Tongue (tissue), 1 donor: ENCODE measurements at regions not wholly inside any gene's neighbourhood (a gene's known extent, or its start where the extent isn't known, plus 50 kb on each side); places are given as distances from the start of the nearest gene placed in this dataset.

ENCODE experiments used
- DNase-seq: peaks from one replicate; pipeline ENCODE4 v3.0.0-alpha.2; 2015

DNA sequence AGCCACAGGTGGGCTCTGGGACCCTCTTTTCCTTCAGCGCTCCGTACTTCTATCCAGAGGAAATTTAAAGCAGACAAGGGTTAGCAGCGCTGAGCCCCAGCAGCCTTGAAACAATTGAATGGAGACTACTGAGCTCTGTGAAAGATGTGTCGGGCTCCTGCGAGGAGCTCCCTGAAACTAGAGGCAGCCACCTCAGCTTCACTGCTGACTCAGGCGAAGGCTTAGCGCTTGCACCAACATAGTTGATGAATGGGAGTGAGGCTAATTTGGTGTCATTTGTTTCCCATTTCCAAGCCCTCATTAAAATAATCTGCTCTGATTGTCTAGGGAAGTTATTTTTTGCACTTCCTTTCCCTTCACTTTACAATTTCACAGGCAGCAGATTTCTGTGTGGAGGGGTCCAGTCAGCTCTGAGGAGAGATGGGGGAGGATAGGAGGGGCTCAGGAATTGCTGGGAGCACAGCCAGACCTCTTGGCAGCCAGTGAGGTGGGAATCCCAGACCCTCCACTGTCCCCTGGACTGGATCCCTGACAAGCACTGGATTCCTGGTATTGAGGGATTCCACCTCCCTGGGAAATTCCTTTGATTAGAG lies 398.9 kb upstream of the PLXNA2 start:
- DNase-seq = peak; percentile 41

DNA sequence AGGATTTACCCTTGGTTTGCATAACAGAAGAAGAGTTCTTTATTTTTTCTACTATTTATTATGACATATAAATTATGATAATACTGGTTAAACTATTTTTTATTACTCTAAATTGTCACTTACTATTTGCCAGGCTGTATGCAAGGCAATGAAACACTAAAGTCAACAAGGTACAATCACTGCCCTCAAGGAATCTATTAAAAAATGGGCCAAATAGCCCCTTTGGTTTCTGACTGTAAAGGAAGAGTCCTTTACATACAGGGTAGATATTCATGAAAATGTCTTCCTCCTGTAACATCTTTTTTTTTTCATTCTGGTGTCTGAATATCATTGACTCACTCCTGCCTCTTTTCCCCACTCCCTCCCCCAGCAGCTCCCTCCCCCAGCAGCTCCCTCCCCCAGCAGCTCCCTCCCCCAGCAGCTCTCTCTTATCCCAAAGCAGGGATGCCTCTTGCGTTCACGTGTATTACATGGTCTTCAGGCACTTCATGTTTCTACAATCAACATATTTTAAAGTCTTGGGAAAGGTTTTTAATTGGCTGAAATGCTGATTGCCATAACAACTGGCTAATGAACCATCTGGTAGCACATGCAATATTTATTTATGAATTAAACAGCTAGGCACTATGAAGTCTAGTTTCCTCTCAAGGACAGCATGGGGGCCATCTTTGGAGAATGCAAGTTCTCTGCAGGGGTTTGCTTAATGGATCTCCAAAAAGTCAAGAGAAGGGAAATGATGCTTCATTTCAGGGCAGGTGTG lies 400.4 kb upstream of the PLXNA2 start:
- no peak for DNase-seq

DNA sequence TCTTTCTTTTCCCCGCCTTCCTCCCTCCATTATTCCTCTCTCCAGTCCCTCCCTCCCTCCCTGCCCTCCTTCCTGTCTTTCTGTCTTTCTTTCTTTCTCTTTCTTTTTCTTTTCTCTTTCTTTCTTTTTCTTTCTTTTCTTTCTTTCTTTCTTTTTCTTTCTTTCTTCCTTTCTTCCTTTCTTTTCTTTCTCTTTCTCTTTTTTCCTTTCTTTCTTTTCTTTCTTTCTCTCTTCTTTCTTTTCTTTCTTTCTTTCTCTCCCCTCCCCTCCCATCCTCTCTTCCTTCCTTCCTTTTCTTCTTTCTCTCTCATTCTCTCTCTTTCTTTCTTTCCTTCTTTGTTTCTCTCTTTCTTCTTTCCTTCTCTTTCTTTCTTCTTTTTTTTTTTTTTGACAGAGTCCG lies 402.2 kb upstream of the PLXNA2 start:
- DNase-seq = no peak

DNA sequence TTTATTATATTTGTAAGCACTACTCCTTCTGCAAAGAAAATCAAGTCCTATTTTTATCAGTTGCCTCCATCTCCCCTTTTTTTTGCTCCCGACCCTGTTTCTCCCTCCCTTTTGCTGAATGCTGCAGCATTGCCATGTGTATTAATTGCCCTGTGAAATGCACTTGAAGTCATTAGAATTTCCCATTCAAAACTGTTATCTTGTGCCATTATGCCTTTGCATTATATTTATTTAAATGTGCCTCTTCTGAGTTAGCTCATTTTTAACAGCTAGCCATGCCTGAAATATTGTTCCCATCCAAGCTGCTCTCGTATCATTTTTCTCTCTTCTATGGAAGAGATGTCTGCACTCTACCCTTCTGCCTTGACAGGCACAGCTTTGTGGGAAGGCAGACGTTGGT lies 404.0 kb upstream of the PLXNA2 start:
- DNase-seq = no peak

DNA sequence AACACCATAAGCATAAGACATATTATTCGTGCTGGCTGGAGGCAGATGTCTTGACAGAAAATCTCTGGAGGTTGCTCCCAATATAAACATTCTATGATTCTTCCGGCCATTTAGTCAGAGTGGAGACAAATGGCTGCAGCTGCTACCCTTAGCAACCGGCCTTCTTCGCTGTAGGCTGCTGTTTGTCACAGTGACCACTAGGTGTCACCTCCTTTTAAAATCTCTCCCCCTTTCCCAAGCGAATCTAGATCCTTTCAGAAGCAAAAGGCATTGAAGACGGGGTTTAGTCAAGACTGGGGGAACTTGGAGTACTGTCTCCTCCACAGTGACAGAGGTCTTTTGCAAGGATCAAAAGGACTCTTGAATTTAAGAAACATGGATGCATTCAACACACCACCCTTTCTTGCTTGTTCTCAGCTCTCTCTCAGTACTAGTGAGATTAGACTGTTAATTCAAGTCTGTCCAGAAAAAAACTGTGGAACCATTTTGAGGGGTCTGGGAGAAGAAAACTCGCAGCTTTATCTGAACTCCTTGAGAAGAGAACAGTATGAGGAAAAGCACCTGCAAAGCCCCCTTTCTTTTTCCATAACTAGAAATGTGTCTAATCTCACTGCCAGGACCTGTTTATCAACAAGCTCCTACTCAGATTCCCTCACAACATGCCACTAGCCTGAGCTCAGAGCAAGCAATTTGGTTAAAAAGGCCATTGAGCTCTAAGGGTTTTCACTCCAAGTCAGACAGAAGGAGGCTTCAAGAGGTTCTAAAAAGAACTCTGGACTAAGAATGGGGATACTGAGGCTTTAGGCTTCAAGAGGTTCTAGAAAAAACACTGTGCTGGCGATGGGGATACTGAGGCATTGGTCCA lies 408.3 kb upstream of the PLXNA2 start:
- peak; percentile 92 for DNase-seq

DNA sequence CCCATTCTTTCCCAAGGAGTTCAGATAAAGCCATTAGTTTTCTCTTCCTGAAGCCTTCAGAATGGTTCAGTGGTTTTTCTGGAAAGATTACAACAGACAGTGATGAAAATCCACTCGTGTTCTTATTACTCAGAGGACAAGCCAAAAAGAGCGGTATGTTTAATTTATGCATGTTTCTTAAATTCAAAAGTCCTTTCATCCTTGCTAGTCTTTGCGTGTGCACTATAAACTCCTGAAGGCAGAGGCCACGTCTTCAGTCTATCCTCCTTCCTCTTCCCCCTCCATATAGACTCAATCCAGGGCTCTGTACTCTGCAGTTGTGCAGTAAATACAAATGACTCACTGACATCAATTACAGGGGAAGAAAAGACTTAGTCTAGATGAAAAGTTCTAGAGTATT lies 409.2 kb upstream of the PLXNA2 start:
- no peak for DNase-seq

DNA sequence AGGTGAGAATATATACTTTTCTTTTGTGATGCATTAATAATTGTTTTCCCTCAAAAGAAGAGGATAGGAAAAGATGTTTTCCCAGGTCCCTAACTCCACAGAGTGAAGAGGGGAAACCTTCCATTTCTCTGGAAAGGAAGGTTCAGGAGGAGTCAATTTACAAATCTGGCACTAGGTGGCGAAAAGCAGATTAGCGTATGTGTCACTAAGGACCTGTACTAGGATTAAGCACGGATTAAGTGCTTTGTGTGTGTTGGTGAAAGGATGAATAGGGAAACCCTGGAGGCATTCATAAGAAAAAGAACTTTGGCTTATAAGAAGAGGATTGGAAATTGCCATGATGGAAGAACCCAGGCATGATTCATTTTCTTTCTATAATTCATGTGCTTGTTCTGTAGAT lies 410.1 kb upstream of the PLXNA2 start:
- DNase-seq = peak; percentile 30

DNA sequence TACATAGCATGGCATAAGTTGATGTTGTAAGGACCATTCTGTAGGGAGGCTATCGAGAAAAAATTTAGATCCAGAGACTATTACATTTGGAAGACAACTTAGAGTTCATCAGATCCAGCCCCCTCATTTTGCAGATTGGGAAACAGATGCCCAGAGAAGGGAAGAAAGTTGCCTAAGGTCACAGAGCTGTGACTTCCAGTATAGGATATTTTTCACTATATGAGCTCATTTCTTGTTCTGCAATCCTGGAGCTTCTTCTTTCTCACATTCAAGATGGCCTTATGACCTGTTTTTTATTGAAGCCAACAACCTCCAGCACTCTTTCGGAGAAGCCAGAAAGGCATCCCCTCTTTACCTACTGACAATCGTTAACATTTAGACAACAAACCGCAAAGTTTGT lies 421.8 kb upstream of the PLXNA2 start:
- no peak for DNase-seq

DNA sequence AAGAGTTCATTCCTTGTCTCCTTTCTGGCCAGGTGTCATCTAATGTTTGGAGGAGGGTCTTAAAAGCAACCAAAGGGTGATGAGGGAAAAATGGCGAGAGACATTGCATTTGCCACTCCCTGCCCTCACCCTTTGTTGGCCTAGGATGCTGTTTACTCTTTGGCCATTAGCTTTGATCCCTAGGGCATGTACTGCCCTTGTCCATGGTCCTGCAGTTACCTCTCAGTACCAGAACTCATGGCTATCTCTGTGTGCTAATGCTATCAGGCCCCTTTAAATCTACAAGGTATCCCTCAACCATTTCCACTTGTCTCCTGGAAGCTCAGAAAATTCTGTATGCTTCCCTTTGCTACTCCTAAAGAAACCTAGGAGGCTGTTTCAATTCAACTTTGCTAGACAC lies 424.8 kb upstream of the PLXNA2 start:
- DNase-seq = peak; percentile 34

DNA sequence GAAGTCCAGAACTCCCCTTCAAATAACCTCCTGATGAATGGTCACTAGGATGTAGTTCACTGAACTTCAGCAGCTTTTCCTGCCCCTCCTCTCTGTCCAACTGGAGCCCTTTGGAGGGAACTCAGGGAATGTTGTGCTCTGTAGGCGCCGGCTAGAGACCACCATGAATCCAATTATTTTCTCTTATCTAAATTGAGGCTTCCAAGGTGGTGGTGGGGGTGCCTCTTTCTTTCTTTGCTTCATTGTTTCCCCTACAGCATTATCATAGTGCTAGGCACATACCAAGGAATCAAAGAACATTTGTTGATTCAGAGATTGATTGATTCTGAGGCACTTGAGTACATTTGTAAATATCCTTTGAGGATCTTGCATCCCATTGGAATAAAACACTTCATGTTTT lies 426.6 kb upstream of the PLXNA2 start:
- DNase-seq = no peak

DNA sequence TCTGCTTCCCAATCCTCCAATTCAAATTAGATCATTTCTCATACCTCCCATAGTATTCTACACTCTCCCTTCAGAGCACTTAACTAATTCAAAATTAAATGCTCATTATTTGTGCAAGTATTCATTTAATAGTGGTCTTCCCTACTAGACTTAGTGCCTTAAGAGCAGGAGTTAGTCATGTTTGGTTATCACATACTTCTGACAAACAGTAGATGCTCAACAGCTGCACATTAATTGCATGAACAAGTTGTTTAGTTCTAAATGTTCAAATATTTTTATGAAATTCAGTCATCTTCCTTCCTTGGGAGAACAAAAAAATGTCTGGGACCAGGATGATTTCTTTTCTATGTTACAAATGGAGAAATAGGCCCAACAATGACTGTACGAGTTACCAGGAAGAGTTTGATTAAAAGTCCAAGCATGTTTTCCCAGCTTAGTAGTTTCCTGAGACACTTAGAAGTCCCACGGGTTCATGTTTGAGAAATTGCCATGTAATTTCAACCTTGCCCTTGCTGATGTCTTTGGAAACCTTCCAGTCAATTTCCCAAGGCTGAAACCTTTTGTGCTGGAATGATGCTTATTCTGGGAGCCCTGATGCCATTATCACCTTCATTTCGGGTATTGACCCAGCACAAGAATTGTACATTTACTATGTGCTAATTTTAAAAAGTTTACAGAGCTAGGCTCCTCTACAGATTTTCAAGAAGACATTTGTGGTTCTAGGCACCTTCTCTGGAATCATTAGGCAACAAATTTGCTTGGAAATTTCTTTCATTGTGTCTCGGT lies 437.9 kb upstream of the PLXNA2 start:
- DNase-seq = peak; percentile 5

DNA sequence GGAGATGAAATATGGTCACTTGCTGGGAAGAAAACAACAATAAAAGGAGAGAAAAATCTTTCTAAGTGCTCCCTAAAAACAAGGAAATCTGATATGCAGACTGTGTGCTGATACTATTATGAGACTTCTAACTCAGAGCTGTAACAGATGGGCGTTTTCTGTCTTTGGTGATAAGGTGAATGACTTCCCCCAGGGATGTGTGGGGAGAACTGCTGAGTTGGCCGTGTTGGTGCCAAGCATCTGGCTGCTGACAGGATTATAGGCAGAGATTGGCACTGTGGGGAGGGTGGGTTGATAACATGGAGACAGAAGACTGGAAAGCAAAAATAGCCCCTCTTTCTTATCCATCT lies 438.5 kb upstream of the PLXNA2 start:
- DNase-seq = no peak

DNA sequence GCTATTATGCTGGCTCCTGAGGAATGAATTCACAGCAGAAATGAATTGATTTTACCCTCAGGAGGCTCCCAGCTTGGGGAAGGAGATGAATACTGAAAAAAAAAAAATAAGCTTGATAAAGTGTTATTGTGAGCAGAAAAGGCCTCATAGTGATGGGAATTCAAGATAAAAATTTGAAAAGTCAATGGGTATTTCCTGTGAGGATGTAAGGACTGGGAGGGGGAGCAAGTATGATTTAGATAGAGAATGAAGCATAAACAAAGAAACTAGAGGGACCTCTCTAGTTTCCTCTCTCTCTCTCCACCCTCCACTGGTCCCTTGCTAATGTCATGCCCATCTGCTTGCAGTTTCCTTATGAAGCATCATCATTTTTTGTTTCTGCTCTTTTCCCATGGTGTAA lies 439.0 kb upstream of the PLXNA2 start:
- DNase-seq = no peak

DNA sequence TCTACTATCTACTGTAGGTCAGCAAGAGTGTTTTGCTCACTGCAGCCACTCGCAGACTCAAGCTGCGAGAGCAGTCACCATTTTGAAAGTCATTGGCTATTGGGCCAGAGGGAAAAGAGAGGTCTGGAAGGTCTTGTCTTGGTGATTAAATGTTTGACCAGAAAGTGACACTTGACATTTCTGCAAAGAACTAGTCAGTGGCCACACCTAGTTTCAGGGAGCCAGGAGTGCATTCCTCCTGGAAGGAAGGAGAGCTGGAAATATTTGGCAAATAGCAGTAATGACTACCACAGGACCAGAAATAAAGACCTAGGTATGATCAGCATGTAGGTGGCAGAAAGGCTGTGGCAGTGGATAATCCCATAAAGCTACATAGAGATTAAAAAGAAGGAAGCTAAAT lies 440.0 kb upstream of the PLXNA2 start:
- no peak for DNase-seq

DNA sequence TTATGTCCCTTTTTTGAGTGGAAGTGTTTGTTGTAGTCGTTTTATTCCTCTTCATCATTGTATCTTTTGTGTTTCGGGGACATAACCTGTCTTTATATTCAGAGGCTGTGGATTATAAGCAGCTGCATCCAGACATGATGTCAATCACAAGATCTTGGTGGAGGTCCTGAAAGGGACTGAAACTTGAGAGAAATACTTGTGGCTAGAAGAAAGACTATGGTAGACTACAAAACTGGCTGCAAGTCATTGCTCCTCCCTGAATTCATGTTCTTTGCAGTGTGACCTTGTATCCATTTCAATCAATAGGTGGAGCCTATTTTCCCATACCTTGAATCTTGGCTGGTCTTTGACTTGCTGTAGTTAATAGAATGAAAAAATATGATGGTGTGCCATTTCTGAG lies 442.4 kb upstream of the PLXNA2 start:
- DNase-seq = no peak

DNA sequence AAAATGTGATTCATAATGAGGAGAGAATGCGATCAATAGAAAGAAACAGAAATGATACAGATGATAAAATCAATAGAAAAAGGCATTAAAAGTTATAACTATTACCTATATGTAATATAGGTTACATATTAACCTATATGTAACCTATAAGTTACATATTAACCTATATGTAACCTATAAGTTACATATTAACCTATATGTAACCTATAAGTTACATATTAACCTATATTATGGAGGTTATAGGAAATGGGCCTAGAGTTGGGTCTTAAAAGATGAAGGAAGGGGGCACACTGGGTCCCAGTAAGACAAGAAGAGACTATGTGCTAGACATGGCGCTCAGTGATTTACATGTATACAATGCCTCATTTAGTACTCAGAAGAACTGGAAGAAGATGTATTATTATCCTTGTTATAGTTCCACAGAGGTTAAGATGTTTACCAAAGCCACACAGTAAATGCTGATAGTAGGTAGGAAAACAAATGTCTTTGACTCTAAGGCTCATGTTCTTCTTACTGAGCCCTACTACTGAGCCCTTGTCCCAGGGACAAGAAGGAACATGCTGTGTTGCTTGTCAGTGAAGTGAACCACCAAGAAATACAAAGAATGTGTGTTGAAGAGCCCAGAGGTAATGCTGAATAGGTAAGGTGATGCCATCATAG lies 444.6 kb upstream of the PLXNA2 start:
- no peak for DNase-seq

DNA sequence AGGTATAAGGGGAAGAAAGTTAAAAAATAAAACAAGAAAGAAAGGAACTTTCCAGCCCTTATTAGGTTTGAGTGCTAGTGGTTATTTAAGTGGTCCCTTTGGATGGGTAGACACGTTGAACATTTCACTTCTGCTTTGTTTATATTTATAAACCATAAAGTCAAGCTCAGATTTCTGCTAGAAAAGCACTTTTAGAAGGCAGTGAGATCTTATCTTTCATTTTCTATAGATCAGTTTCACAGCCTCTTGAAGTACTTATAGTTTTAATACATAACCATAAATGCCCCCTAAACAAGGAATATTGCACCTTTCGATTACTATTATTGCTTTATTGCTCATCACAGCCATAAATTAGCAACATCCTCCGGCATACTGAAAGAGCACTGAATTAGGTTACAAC lies 446.8 kb upstream of the PLXNA2 start:
- no peak for DNase-seq

DNA sequence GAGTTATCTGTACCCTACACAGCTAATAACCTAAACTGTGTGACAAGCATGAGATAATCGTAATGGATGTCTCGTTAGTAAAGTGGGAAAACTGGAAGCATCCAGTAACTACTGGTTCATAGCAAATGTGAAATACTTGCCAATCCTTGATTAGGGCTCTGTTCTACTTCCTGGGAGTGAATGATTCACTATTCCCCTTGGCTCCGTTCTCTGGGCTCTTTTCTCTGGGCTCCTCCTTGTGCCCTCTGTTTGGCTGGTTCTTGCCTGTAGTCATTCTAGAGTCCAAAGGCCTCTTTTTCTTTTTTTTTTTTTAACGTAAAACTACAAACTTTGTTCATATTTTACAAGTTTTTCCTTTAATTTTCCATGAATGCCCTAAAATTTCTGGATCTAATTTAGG lies 465.8 kb upstream of the PLXNA2 start:
- no peak for DNase-seq

DNA sequence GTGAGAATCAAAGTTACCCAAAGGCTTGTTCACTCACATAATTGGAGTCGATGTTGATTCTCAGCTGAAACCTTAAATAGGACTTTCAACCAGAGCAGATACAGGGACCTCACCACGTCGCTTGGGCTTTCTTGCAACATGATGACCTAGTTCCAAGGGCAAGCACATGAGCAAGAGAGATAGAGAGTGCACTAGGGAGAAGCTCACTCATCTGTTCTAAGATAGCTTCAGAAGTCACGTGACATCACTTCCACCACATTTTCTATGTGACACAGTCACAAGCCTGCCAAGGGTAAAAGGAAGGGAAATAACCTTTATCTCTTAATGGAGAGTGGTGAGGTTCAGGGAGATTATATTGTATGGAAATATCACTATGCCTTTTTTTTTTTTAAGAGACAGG lies 470.1 kb upstream of the PLXNA2 start:
- DNase-seq = no peak

DNA sequence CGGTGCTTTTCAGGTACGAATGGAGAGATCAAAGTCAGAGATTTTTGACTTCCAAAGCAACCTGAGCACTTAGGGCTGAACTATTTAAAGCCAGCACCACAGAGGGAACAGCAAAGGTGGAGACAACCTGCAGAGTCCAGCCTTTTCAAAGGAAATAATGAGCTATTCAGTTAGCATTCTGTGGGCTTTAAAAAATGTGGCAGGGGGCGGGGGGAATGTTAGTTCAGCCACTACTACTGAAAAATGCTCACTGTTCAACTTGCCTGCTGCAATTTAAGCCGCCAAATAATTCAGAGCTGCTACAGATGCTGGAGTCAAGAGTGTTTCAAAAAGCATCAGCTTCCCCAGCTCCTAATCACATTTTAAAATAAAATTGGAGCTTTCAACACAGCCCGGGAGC lies 473.3 kb upstream of the PLXNA2 start:
- DNase-seq = no peak

DNA sequence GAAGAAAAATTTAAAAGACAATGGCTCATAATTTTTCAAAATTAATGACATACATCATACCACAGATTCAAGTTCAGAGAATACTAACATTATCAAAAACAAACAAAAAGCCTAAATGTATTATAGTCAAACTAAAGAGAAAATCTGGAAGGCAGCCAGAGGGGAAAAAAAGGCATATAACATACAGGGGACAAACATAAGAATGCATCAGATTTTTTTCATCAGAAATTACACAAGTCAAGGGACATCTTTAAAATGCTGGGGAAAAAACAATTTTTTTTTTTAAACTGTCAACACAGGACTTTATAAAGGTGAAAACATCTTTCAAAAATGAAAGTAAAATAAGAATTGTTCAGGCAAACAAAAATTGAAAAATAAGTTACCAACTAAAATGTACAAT lies 478.4 kb upstream of the PLXNA2 start:
- no peak for DNase-seq

DNA sequence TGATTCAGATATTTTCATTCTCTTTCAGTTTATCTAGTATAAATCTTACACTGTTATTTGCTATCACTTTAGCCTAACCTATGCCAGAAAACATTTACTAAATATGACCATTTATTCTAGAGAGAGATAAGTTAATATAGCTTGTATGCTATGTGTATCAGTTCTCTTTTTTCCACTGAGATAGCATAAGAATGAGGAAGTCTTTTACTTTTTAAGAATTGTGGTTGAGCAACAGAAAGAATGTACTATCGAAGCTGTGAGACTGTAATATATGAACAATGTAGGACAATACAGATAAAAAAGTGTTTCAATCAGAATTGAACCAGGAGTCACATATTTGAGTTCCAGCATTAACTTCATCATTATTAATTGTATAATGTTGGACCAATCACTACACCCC lies 479.9 kb upstream of the PLXNA2 start:
- DNase-seq = no peak
